ENCODE measurements at regions not wholly inside any gene's neighbourhood (a gene's known extent, or its start where the extent isn't known, plus 50 kb on each side); places are given as distances from the start of the nearest gene placed in this dataset.
"Not testable (repeated sequence)": the region's sequence is repeated elsewhere in the genome, so short reads cannot be mapped to it uniquely, and the experiment has no call there.

GRCh38 chr6:14239097-14239496, 121.5 kb downstream of the CD83 start:
- Histone ChIP-seq H3K36me3 (ENCODE audit: low read depth) (no peaks in the 10 kb centered on the region), H3K9me3 (ENCODE audit: severe bottlenecking) (peaks cover 2% of the 10 kb centered on the region), H3K4me1 (ENCODE audit: insufficient read depth, poor library complexity, severe bottlenecking) (no peaks in the 10 kb centered on the region), H3K4me3 (ENCODE audit: severe bottlenecking) (no peak overlapping the region), H3K27me3 (ENCODE audit: insufficient read depth, poor library complexity, severe bottlenecking) (no peaks in the 10 kb centered on the region), H3K27ac (ENCODE audit: poor library complexity, severe bottlenecking) (no peak overlapping the region)
- DNase-seq (ENCODE audit: low spot score): no peak
- ATAC-seq (ENCODE audit: low read depth): no peak
- no peak for TF ChIP-seq CTCF (IDR thresholded peaks at IDR 0.05; ENCODE audit: poor library complexity, severe bottlenecking)

GRCh38 chr6:14240411-14241166, 123.0 kb downstream of the CD83 start:
- Histone ChIP-seq H3K4me3 (ENCODE audit: severe bottlenecking) (no peak overlapping the region), H3K27ac (ENCODE audit: poor library complexity, severe bottlenecking) (no peak overlapping the region), H3K9me3 (ENCODE audit: severe bottlenecking) (peaks cover 2% of the 10 kb centered on the region), H3K36me3 (ENCODE audit: low read depth) (no peaks in the 10 kb centered on the region), H3K4me1 (ENCODE audit: insufficient read depth, poor library complexity, severe bottlenecking) (no peaks in the 10 kb centered on the region), H3K27me3 (ENCODE audit: insufficient read depth, poor library complexity, severe bottlenecking) (no peaks in the 10 kb centered on the region)
- no peak for TF ChIP-seq CTCF (IDR thresholded peaks at IDR 0.05; ENCODE audit: poor library complexity, severe bottlenecking)
- ATAC-seq (ENCODE audit: low read depth): no peak
- no peak for DNase-seq (ENCODE audit: low spot score)

GRCh38 chr6:14241255-14242070, 123.9 kb downstream of the CD83 start:
- H3K9me3 ChIP-seq (ENCODE audit: severe bottlenecking): peaks cover 2% of the 10 kb centered on the region
- no peaks in the 10 kb centered on the region for H3K36me3 ChIP-seq (ENCODE audit: low read depth)
- no peak for TF ChIP-seq CTCF (IDR thresholded peaks at IDR 0.05; ENCODE audit: poor library complexity, severe bottlenecking)
- DNase-seq (ENCODE audit: low spot score) (no peak), ATAC-seq (ENCODE audit: low read depth) (no peak)
- H3K4me1 ChIP-seq (ENCODE audit: insufficient read depth, poor library complexity, severe bottlenecking): no peaks in the 10 kb centered on the region
- no peaks in the 10 kb centered on the region for H3K27me3 ChIP-seq (ENCODE audit: insufficient read depth, poor library complexity, severe bottlenecking)
- no peak overlapping the region for H3K27ac ChIP-seq (ENCODE audit: poor library complexity, severe bottlenecking)
- H3K4me3 ChIP-seq (ENCODE audit: severe bottlenecking): no peak overlapping the region

GRCh38 chr6:14242912-14243311, 125.3 kb downstream of the CD83 start:
- H3K9me3 ChIP-seq (ENCODE audit: severe bottlenecking); DNase-seq (ENCODE audit: low spot score); H3K27ac ChIP-seq (ENCODE audit: poor library complexity, severe bottlenecking); H3K4me1 ChIP-seq (ENCODE audit: insufficient read depth, poor library complexity, severe bottlenecking); H3K4me3 ChIP-seq (ENCODE audit: severe bottlenecking); H3K36me3 ChIP-seq (ENCODE audit: low read depth); H3K27me3 ChIP-seq (ENCODE audit: insufficient read depth, poor library complexity, severe bottlenecking); ATAC-seq (ENCODE audit: low read depth): not testable (repeated sequence)

GRCh38 chr6:14243597-14243996, 126.0 kb downstream of the CD83 start:
- H3K4me1 ChIP-seq (ENCODE audit: insufficient read depth, poor library complexity, severe bottlenecking): no peaks in the 10 kb centered on the region
- no peak overlapping the region for H3K4me3 ChIP-seq (ENCODE audit: severe bottlenecking)
- no peak overlapping the region for H3K27ac ChIP-seq (ENCODE audit: poor library complexity, severe bottlenecking)
- H3K36me3 ChIP-seq (ENCODE audit: low read depth): no peaks in the 10 kb centered on the region
- no peaks in the 10 kb centered on the region for H3K27me3 ChIP-seq (ENCODE audit: insufficient read depth, poor library complexity, severe bottlenecking)
- no peak for ATAC-seq (ENCODE audit: low read depth)
- DNase-seq (ENCODE audit: low spot score): no peak
- peaks cover 2% of the 10 kb centered on the region for H3K9me3 ChIP-seq (ENCODE audit: severe bottlenecking)
- TF ChIP-seq CTCF (IDR thresholded peaks at IDR 0.05; ENCODE audit: poor library complexity, severe bottlenecking): no peak
